IPS-NIHi7 (cell line): ENCODE measurements at regions not wholly inside any gene's neighbourhood (a gene's known extent, or its start where the extent isn't known, plus 50 kb on each side); places are given as distances from the start of the nearest gene placed in this dataset.

Experiments
- DNase-seq: peaks from one replicate; pipeline ENCODE4 v3.0.0; 2012; ENCODE audit warnings: mixed read lengths; ENCODE audit errors: extremely low spot score

- peak; percentile 31 for DNase-seq
These were observed 303.4 kb downstream of the KCNC2 start for GRCh38 chr12:74906224-74906623.

- DNase-seq = no peak
These were observed 298.8 kb downstream of the KCNC2 start for GRCh38 chr12:74910831-74911230.

- no peak for DNase-seq
These were observed 295.3 kb downstream of the KCNC2 start for GRCh38 chr12:74914378-74914777.

- no peak for DNase-seq
These were observed 293.9 kb downstream of the KCNC2 start for GRCh38 chr12:74915718-74916117.

- no peak for DNase-seq
These were observed 291.9 kb downstream of the KCNC2 start for GRCh38 chr12:74917743-74918142.

- DNase-seq = no peak
These were observed 291.3 kb downstream of the KCNC2 start for GRCh38 chr12:74918291-74918690.

GRCh38 chr12:74922117-74922516 lies 287.5 kb downstream of the KCNC2 start:
- DNase-seq = no peak

- DNase-seq = no peak
These were observed 287.0 kb downstream of the KCNC2 start for GRCh38 chr12:74922642-74923041.

GRCh38 chr12:74941670-74942069 lies 268.0 kb downstream of the KCNC2 start:
- no peak for DNase-seq

- no peak for DNase-seq
These were observed 263.9 kb downstream of the KCNC2 start for GRCh38 chr12:74945771-74946198.

GRCh38 chr12:74953697-74954096 lies 255.9 kb downstream of the KCNC2 start:
- no peak for DNase-seq

- DNase-seq = no peak
These were observed 252.4 kb downstream of the KCNC2 start for GRCh38 chr12:74957231-74957630.

- no peak for DNase-seq
These were observed 252.0 kb downstream of the KCNC2 start for GRCh38 chr12:74957634-74958033.

GRCh38 chr12:74959657-74960056 lies 250.0 kb downstream of the KCNC2 start:
- no peak for DNase-seq

GRCh38 chr12:74963304-74963703 lies 246.3 kb downstream of the KCNC2 start:
- DNase-seq = no peak

GRCh38 chr12:74963867-74964331 lies 245.7 kb downstream of the KCNC2 start:
- no peak for DNase-seq

GRCh38 chr12:74964390-74964789 lies 245.2 kb downstream of the KCNC2 start:
- no peak for DNase-seq

- no peak for DNase-seq
These were observed 238.4 kb downstream of the KCNC2 start for GRCh38 chr12:74971201-74971600.

- no peak for DNase-seq
These were observed 231.7 kb downstream of the KCNC2 start for GRCh38 chr12:74977832-74978481.

GRCh38 chr12:74980510-74980909 lies 229.1 kb downstream of the KCNC2 start:
- DNase-seq = no peak

- no peak for DNase-seq
These were observed 228.1 kb downstream of the KCNC2 start for GRCh38 chr12:74981541-74981940.

GRCh38 chr12:74983917-74984316 lies 225.7 kb downstream of the KCNC2 start:
- DNase-seq = no peak

GRCh38 chr12:74984631-74985030 lies 225.0 kb downstream of the KCNC2 start:
- DNase-seq = no peak
